ENCODE measurements at regions not wholly inside any gene's neighbourhood (a gene's known extent, or its start where the extent isn't known, plus 50 kb on each side); places are given as distances from the start of the nearest gene placed in this dataset.

- TF ChIP-seq CTCF (IDR thresholded peaks at IDR 0.05; ENCODE audit: insufficient read depth, low read depth, low read length) (no peak), EZH2 (IDR thresholded peaks at IDR 0.05; ENCODE audit: insufficient read depth, low read length) (no peak)
Observed at GRCh38 chr2:444937-445884, 157.3 kb upstream of the ALKAL2 start.

Measured in astrocyte (in vitro differentiated cells and primary cell).